HL-60 (cell line): ENCODE measurements at regions not wholly inside any gene's neighbourhood (a gene's known extent, or its start where the extent isn't known, plus 50 kb on each side); places are given as distances from the start of the nearest gene placed in this dataset.
"Not testable (repeated sequence)": the region's sequence is repeated elsewhere in the genome, so short reads cannot be mapped to it uniquely, and the experiment has no call there.

Experiments used
- CTCF ChIP-seq: IDR thresholded peaks from one replicate; pipeline ENCODE4 v1.5.1; 2011; ENCODE audit warnings: low read length, control low read depth, inconsistent platforms; ENCODE audit not compliant: insufficient read depth
- POLR2AphosphoS5 ChIP-seq: IDR thresholded peaks from 2 replicates; pipeline ENCODE4 v1.6.1; 2012; ENCODE audit warnings: low read depth

GRCh38 chr5:156226485-156226884 lies 100.5 kb upstream of the SGCD start:
- not testable (repeated sequence) for TF ChIP-seq CTCF, POLR2AphosphoS5
